Activated T-cell treated with anti-CD3 and anti-CD28 coated beads for 1 hour (primary cell): ENCODE measurements at regions not wholly inside any gene's neighbourhood (a gene's known extent, or its start where the extent isn't known, plus 50 kb on each side); places are given as distances from the start of the nearest gene placed in this dataset.
"Not testable (repeated sequence)": the region's sequence is repeated elsewhere in the genome, so short reads cannot be mapped to it uniquely, and the experiment has no call there.

Experiments used
- DNase-seq: peaks from one replicate; pipeline ENCODE4 v3.0.0-alpha.2; 2020; ENCODE audit warnings: low read depth

- DNase-seq, result peak; percentile 39
Observed at GRCh38 chr17:72556944-72557826, 436.4 kb downstream of the SOX9 start.

DNA sequence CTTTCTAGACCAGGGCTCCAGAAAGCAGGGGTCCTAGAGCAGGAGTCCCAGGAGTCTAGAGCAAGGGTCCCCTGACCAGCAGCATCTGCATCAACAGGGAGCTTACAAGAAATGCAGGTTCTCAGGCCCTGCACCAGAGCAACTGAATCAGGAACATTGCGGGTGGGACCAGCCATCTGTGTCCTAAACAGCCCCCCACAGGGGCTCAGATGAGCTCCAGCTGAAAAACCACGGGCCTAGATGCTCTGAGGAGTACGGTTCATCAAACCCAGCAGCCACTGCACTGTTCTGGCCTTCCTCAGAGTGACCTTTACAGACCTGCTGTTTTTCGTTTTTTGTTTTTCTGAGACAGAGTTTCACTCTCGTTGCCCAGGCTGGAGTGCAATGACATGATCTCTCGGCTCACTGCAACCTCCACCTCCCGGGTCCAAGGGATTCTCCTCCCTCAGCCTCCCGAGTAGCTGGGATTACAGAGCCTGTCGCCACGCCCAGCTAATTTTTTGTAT lies 438.2 kb downstream of the SOX9 start:
- DNase-seq, result no peak

DNA sequence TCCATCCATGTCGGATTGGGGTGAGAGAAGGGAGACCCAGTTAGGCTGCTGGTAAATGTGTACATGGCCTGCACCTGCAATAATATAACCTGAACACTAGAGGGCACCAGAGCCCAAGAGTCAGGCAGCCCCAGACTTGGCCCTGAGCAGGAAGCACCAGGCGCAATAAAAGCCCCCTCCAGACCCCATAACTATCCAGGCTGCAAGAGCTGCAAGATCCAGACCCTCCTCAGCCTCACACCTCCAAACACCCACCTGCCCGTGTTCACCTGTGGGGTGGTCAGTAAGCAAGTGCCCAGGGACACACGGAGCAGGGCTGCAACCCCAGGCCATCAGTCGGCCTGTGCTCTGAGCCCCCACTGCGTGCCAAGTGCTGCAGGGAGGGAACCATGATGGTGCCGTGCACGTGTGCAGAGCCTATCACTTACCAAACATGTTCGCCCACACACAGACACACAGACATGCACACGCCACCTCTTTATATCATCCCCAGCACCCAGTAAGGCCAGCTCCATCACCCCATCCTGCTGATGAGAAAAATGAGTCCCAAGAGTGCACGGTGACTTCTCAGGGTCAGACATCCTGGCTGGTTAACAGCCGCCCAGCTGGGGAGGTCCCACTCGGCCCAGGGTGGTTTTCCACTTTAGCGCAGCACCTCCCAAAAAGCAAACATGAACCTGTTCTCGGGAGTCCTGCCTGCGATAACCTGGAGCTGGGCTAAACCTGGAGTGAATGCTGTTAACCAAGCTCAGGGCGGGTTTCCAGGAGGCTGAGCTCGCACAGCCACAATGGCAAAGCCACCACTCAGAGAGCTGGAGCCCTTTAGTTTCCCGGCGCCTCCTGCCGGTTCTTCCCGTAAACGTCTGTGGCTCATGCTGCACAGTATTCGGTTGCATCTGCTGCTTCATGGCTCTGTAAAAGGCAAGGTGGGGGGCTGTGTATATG lies 439.8 kb downstream of the SOX9 start:
- DNase-seq, result peak; percentile 24

DNA sequence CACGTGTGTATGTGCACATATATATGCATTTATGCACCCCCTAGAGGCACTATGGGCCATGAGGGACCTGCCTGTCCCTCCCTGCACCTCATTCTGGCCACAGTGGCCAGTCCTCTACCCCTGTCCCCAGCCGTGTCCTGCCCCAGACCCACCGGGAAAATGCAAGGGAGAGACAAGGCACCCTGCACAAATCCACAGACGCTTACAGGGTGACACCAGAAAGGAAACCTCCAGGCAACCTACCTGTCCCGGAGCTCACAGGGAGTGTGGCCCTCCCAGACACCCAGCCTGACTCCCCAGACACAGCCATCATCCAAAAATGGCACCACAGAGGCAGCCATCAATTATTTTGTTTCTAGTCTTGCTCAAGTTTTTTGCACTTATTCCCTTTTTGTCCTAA lies 440.4 kb downstream of the SOX9 start:
- DNase-seq, result no peak

DNA sequence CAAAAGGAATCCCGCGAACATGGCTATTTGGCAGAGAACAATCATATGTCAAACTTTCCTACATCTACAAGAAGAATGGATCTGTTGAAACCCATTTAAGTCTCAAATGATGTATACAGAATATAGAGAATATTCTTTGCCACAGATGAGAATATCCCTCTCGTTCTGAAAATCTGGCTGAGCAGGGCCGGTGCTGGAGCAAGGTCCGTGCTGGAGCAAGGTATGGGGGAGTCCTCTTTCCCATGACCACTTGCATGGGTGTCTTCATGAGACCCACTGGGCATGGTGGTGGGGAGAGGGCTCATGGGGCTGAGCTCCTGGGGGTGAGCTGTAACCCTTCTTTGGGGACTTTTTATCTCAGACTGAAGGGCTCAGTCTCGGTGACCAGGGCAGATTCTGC lies 440.9 kb downstream of the SOX9 start:
- DNase-seq, result no peak

GRCh38 chr17:72562615-72563188 lies 441.9 kb downstream of the SOX9 start:
- no peak for DNase-seq

DNA sequence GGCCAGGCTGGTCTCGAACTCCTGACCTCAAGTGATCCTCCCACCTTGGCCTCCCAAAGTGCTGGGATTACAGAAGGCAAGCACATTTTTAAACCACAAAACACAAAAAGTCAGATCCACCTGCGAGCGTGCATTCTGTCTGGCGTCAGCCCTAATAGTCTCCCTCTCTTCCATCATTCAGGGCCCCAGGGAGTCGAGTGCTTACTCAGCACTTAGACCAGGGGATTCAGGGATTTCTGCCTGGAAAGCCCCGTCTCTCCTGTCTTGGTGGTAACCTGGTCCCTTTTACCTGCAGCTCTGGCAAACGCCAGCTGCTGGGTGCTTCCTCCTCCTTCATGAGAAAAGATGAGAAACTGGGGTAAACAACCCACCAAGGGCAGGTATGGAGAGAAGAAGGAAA lies 443.1 kb downstream of the SOX9 start:
- no peak for DNase-seq

DNA sequence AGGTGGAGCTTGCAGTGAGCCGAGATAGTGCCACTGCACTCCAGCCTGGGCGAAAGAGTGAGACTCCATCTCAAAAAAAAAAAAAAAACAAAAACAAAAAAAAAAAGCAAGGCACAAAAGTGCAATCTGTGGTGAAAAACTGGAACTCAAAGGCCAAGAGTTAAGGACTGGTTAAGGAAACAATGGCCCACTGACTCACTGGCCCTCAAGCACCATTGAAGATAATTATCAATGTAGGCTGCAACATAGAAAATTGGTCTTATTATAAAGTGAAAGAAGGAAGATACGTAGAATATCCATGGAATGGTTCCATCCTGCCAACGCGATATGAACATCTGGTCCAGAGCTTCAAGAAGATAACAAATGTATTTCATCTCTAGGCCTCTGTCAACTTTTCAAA lies 444.2 kb downstream of the SOX9 start:
- DNase-seq, result no peak

GRCh38 chr17:72565758-72566157 lies 444.9 kb downstream of the SOX9 start:
- no peak for DNase-seq

DNA sequence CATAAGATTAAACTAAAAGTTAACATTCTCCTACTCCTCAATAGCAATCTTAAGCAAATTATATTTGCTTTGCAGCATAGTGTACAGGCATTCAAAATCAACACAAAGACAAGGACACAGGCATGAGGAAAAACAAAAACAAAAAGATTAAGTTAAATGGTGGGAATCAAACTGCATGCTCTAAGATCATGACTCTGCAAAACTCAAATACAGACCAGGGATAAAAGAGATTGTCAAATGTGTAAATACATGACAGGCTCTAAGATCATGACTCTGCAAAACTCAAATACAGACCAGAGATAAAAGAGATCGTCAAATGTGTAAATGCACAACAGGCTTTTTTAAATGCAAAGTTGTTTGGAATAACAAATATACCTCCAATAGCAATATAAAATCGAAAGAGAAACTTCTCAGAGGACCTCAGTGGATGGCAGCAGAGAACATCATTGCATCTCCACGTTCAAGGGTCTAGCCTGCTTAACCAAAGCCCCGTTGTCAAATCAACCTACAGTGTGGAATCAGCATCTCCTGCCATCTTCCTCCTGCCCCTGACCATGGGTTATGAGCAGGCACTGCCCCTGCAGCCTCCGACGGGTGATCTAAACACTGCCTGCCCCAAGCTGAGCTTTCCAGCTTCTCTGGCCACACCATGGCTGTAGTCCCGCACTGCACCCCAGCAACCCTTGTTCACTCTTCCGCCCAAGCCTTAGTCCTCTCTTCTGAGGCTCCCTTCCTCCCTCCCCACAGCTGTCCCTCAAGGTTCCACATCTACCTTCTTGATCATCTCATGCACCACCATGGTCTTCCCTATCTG lies 446.1 kb downstream of the SOX9 start:
- no peak for DNase-seq

DNA sequence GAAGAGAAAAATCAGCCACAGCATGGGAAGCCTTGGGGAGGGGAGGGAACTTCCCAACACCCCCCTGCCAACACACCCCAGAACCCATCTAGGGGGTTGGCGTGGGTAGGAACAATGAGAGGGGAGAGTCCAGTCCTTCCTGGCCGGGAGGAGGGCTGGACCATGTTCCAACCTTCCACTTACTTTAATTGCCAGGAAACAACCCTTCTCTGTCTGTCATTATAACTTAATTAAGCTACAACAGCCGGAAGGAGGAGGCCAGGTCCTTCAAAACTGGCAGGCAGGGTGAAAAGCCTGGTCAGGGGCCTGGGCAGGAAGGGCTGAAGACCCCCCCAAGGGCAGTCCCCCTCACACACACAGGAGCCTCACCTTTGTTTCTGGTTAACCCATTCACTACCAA lies 447.0 kb downstream of the SOX9 start:
- DNase-seq, result no peak

GRCh38 chr17:72569148-72569946 lies 448.5 kb downstream of the SOX9 start:
- DNase-seq, result no peak

DNA sequence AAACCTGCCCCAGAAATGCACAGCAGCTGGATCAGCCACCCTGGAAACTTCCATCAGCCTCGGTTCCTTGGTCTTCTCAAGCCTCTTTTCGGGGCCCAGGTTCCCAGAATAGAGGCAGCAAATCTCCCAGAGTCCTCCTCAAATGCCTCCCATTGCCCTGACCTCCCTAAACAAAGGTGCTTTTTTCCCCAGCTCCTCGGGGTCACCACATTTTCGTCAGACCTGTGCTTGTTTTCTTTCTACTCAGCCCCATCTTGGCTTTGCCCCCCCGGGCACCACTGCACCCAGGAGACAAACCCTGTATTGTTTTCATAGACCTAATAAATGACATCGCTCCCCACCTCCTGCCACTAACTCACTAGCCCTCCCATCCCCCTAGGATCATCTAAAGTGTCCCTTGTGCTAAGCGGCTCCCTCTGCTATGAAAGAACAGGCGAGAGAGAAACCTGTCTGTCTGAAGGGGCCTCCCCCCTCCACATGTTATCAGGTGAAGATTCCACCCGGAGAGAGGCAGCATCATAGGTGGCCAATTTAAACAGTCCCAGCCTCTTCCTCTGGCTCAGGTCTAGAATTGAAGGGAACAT lies 451.1 kb downstream of the SOX9 start:
- no peak for DNase-seq

GRCh38 chr17:72572604-72573491 lies 452.0 kb downstream of the SOX9 start:
- no peak for DNase-seq

DNA sequence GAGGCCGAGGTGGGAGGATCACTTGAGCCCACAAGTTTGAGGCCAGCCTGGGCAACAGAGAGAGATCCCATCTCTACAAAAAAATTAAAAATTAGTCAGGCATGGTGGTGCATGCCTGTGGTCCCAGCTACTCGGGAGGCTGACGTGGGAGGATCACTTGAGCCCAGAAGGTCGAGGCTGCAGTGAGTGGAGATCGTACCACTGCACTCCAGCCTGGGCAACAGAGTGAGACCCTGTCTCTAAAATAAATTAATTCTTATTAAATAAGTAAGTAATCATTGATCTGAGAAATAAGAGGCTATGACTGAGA lies 452.6 kb downstream of the SOX9 start:
- not testable (repeated sequence) for DNase-seq

GRCh38 chr17:72574675-72575510 lies 454.1 kb downstream of the SOX9 start:
- no peak for DNase-seq

DNA sequence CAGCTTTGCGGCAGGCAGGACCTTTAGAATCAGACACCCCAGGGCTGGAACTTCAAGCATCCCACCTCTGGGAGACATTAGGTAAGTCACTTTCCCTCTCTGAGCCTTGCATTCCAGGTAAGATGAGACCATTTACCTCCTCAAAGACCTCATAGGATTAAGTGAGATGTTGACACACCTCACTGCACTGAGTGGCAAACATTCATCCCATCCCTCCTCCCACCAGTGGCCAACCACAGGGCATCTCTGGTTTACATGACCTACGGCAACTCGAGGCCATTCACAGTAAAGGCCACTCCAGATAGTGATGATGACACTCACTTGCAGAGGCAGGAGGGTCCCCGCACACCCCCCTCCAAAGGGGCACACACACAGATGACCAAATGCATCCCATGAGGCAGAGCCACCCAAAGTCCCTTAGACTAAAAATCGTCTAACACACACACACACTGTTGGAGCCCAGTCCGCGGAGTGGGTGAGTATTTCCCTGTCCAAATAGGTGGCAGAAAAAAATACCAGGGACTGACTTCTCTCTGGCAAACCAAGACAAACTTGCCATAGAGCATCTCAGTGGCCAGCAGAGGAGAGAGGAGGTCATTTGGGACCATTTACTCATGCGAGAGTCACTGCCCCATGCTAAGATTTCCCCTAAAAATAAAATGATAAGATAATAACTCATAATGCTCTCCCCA lies 454.9 kb downstream of the SOX9 start:
- no peak for DNase-seq

- DNase-seq, result no peak
Observed at GRCh38 chr17:72576289-72576759, 455.5 kb downstream of the SOX9 start.
